Panc1 (cell line): ENCODE measurements at regions not wholly inside any gene's neighbourhood (a gene's known extent, or its start where the extent isn't known, plus 50 kb on each side); places are given as distances from the start of the nearest gene placed in this dataset.

ENCODE experiments used
- ATAC-seq: fragments of 200-7000 bp; cut with Tn5 transposase; 2 replicates; pipeline ENCODE4 v1.9.1; 2020; ENCODE audit warnings: mild to moderate bottlenecking, moderate library complexity
- BruUV-seq: library from RNA; stranded (reverse); fragments of 400-500 nt; replicated peaks from 2 replicates; lab custom pipeline; 2021; lab: Mats Ljungman, UMichigan
- CTCF ChIA-PET: fragments of 300-600 bp; sonication (Branson Sonifier 250); formaldehyde crosslinking; loops from one replicate; lab custom pipeline; 2022; ENCODE audit warnings: antibody characterized with exemption; lab: Charles Lee
- POLR2A ChIA-PET: fragments of 300-600 bp; sonication (Branson Sonifier 250); formaldehyde crosslinking; loops from one replicate; lab custom pipeline; 2022; ENCODE audit warnings: antibody characterized with exemption; lab: Charles Lee
- DNase-seq: peaks from one replicate; pipeline ENCODE4 v3.0.0-alpha.2; 2010; ENCODE audit warnings: low read depth, low spot score
- H3K27ac ChIP-seq: 2 replicates; pipeline ENCODE4 v1.5.1; 2011; ENCODE audit warnings: mild to moderate bottlenecking, low read length, inconsistent platforms
- H3K27me3 ChIP-seq: fragments of 200-500 bp; sonication (Bioruptor generic); 2 replicates; pipeline ENCODE4 v1.6.0; 2014; ENCODE audit warnings: low read length, inconsistent platforms; ENCODE audit not compliant: control insufficient read depth, insufficient read depth
- H3K36me3 ChIP-seq: fragments of 200-500 bp; sonication (Bioruptor generic); 2 replicates; pipeline ENCODE4 v1.5.1; 2014; ENCODE audit warnings: inconsistent platforms, mild to moderate bottlenecking, low read length, moderate library complexity; ENCODE audit not compliant: control insufficient read depth, insufficient read depth
- H3K4me1 ChIP-seq: 2 replicates; pipeline ENCODE4 v1.5.1; 2011; ENCODE audit warnings: inconsistent platforms, mild to moderate bottlenecking, low read length, moderate library complexity; ENCODE audit not compliant: control insufficient read depth, insufficient read depth
- H3K4me3 ChIP-seq, 2 experiments: 2 replicates each; pipeline ENCODE4 v1.5.1; 2011 to 2012; ENCODE audit warnings: low read depth in 2 of 2, low read length in 2 of 2, mild to moderate bottlenecking in 2 of 2, inconsistent platforms in 1 of 2, moderate library complexity in 1 of 2
- H3K9me3 ChIP-seq: fragments of 200-500 bp; sonication (Bioruptor generic); 2 replicates; pipeline ENCODE4 v1.5.1; 2014; ENCODE audit warnings: low read depth, mild to moderate bottlenecking, inconsistent platforms, low read length, moderate library complexity; ENCODE audit not compliant: control insufficient read depth, insufficient read depth
- POLR2AphosphoS5 ChIP-seq: IDR thresholded peaks from 2 replicates; pipeline ENCODE4 v1.6.1; 2012; ENCODE audit warnings: mild to moderate bottlenecking, low read depth, low read length, moderate library complexity
- SIN3A ChIP-seq: IDR thresholded peaks from 2 replicates; pipeline ENCODE4 v1.6.1; 2012; ENCODE audit warnings: low read depth, mild to moderate bottlenecking, low read length, moderate library complexity, borderline replicate concordance; ENCODE audit not compliant: insufficient read depth
- TCF7L2 ChIP-seq: IDR thresholded peaks from 2 replicates; pipeline ENCODE4 v1.6.1; 2011; ENCODE audit warnings: mild to moderate bottlenecking, low read depth, low read length, inconsistent platforms
- in situ Hi-C: cut with HindIII; loops from 2 replicates; pipeline ENCODE4 v1.10.0; 2016; ENCODE audit warnings: low sequenced_read_pairs, low pct_unique_long_range_greater_than_20kb
- intact Hi-C: fragments of 100-400 bp; cut with micrococcal nuclease; formaldehyde crosslinking; loops from one replicate; pipeline ENCODE4 v1.10.0; 2022; ENCODE audit not compliant: unreplicated experiment
- TF ChIP-seq, protein P1 (sequence below), 2 experiments: IDR thresholded peaks; 2 replicates each; pipeline ENCODE4 v1.6.1; 2011 to 2012; ENCODE audit warnings: low read depth in 2 of 2, control low read depth in 1 of 2, low read length in 1 of 2, mild to moderate bottlenecking in 1 of 2, moderate library complexity in 1 of 2; ENCODE audit not compliant: insufficient read depth in 1 of 2
- TF ChIP-seq, protein P2 (sequence below): fragments of 450-650 bp; IDR thresholded peaks from 2 replicates; pipeline ENCODE4 v1.5.1; 2017; ENCODE audit warnings: mild to moderate bottlenecking

DNA sequence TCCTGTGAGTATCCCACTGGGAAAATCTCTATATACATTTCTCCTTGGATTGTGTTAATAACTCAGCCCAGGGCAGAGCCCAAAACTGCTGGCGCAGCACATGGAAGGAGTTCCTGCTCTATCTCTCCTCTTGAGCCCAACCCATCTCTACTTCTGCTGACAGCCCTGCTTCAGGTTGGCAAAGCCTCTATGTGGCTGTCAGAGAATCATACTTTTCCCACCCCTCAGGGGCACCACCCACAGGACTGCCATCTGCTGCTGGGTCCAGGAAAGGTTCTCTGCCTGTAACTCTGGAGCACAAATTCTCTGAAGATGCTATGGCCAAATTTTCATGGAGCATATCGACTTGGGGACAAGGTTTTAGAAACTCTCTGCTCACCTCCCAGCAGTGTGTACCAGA, 278.5 kb upstream of the EMCN start:
- CTCF ChIA-PET = no interaction called here
- H3K4me3 ChIP-seq = no peak overlapping the region
- no TSS peak for BruUV-seq
- H3K4me1 ChIP-seq = no peaks in the 10 kb centered on the region
- no peaks in the 10 kb centered on the region for H3K27me3 ChIP-seq
- no peak for DNase-seq
- H3K36me3 ChIP-seq = no peaks in the 10 kb centered on the region
- POLR2A ChIA-PET = no interaction called here
- H3K27ac ChIP-seq = no peak overlapping the region
- no peak for TF ChIP-seq POLR2AphosphoS5
- TF ChIP-seq, protein P1, sequence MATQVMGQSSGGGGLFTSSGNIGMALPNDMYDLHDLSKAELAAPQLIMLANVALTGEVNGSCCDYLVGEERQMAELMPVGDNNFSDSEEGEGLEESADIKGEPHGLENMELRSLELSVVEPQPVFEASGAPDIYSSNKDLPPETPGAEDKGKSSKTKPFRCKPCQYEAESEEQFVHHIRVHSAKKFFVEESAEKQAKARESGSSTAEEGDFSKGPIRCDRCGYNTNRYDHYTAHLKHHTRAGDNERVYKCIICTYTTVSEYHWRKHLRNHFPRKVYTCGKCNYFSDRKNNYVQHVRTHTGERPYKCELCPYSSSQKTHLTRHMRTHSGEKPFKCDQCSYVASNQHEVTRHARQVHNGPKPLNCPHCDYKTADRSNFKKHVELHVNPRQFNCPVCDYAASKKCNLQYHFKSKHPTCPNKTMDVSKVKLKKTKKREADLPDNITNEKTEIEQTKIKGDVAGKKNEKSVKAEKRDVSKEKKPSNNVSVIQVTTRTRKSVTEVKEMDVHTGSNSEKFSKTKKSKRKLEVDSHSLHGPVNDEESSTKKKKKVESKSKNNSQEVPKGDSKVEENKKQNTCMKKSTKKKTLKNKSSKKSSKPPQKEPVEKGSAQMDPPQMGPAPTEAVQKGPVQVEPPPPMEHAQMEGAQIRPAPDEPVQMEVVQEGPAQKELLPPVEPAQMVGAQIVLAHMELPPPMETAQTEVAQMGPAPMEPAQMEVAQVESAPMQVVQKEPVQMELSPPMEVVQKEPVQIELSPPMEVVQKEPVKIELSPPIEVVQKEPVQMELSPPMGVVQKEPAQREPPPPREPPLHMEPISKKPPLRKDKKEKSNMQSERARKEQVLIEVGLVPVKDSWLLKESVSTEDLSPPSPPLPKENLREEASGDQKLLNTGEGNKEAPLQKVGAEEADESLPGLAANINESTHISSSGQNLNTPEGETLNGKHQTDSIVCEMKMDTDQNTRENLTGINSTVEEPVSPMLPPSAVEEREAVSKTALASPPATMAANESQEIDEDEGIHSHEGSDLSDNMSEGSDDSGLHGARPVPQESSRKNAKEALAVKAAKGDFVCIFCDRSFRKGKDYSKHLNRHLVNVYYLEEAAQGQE (IDR thresholded peaks at IDR 0.05; ENCODE audit: insufficient read depth in 1 of 2, low read depth in 2 of 2, low read length in 1 of 2) = no peak
- TF ChIP-seq SIN3A = no peak
- TF ChIP-seq, protein P2, sequence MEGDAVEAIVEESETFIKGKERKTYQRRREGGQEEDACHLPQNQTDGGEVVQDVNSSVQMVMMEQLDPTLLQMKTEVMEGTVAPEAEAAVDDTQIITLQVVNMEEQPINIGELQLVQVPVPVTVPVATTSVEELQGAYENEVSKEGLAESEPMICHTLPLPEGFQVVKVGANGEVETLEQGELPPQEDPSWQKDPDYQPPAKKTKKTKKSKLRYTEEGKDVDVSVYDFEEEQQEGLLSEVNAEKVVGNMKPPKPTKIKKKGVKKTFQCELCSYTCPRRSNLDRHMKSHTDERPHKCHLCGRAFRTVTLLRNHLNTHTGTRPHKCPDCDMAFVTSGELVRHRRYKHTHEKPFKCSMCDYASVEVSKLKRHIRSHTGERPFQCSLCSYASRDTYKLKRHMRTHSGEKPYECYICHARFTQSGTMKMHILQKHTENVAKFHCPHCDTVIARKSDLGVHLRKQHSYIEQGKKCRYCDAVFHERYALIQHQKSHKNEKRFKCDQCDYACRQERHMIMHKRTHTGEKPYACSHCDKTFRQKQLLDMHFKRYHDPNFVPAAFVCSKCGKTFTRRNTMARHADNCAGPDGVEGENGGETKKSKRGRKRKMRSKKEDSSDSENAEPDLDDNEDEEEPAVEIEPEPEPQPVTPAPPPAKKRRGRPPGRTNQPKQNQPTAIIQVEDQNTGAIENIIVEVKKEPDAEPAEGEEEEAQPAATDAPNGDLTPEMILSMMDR = no peak
- no peak for TF ChIP-seq TCF7L2
- in situ Hi-C loops = no loop called here
- H3K9me3 ChIP-seq = no peaks in the 10 kb centered on the region
- ATAC-seq = no peak
- intact Hi-C loops = no loop called here

DNA sequence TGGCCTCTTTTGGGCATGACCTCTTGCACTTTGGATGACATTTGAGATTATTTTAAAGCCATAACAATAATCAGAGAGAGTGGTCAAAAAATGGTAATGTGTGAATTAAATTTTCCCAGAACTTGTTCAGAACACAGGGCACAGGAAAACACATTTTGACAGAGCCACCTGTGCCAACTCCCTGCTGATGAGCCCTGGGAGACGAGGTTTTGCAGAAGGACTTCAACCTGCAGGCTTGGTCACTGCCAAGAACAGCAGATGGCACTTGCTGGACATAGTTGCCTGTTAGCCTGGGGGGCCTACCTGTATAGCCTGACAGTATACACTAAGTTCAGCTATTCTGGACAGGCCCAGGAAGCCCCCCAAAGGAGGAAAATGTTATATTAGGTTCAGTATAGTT, 277.8 kb upstream of the EMCN start:
- ATAC-seq (no peak), DNase-seq (no peak)
- in situ Hi-C loops = no loop called here
- Histone ChIP-seq H3K27me3 (no peaks in the 10 kb centered on the region), H3K27ac (no peak overlapping the region), H3K4me1 (no peaks in the 10 kb centered on the region), H3K4me3 (no peak overlapping the region), H3K9me3 (no peaks in the 10 kb centered on the region), H3K36me3 (no peaks in the 10 kb centered on the region)
- intact Hi-C loops = no loop called here
- TF ChIP-seq TCF7L2 = no peak
- TF ChIP-seq, protein P1 (IDR thresholded peaks at IDR 0.05; ENCODE audit: insufficient read depth in 1 of 2, low read depth in 2 of 2, low read length in 1 of 2) = no peak
- TF ChIP-seq SIN3A = no peak
- TF ChIP-seq, protein P2 = no peak
- TF ChIP-seq POLR2AphosphoS5 = no peak
- POLR2A ChIA-PET = no interaction called here
- no TSS peak for BruUV-seq
- CTCF ChIA-PET = no interaction called here
